ENCODE measurements at regions not wholly inside any gene's neighbourhood (a gene's known extent, or its start where the extent isn't known, plus 50 kb on each side); places are given as distances from the start of the nearest gene placed in this dataset.

- Mint-ChIP-seq H3K27ac (no peak overlapping the region), H3K4me1 (no peaks in the 10 kb centered on the region), H3K9me3 (no peaks in the 10 kb centered on the region), H3K36me3 (ENCODE audit: low read depth) (no peaks in the 10 kb centered on the region), H3K4me3 (no peak overlapping the region), H3K27me3 (ENCODE audit: insufficient read depth) (no peaks in the 10 kb centered on the region)
- Histone ChIP-seq H3K9ac (ENCODE audit: extremely low read depth, low read length, poor library complexity, severe bottlenecking) (no peak overlapping the region), H3K4me3 (ENCODE audit: low read length) (no peak overlapping the region), H3K9me3 (ENCODE audit: control insufficient read depth, low read length) (no peaks in the 10 kb centered on the region), H3K27me3 (ENCODE audit: control insufficient read depth, insufficient read depth, low read length, poor library complexity, severe bottlenecking) (no peaks in the 10 kb centered on the region), H3K4me1 (ENCODE audit: control insufficient read depth, insufficient read depth, low read length) (no peaks in the 10 kb centered on the region), H3K36me3 (ENCODE audit: control insufficient read depth, insufficient read depth, low read length) (no peaks in the 10 kb centered on the region), H3K27ac (ENCODE audit: low read depth, low read length) (no peak overlapping the region)
- 91 to 100% methylated on average over 2 to 7 of the region's 7 CpGs for WGBS, 2 experiments (ENCODE audit: insufficient coverage in 1 of 2, insufficient read length in 1 of 2)
- no peak for DNase-seq
- no peak for TF ChIP-seq CTCF (conservative IDR thresholded peaks at IDR 0.05)
Observed at GRCh38 chr6:3961581-3962215, 112.5 kb downstream of the FAM50B start.

GRCh38 chr6:3962291-3963280 is 113.4 kb downstream of the FAM50B start:
- Histone ChIP-seq H3K4me3 (ENCODE audit: low read length) (no peak overlapping the region), H3K36me3 (ENCODE audit: control insufficient read depth, insufficient read depth, low read length) (no peaks in the 10 kb centered on the region), H3K27me3 (ENCODE audit: control insufficient read depth, insufficient read depth, low read length, poor library complexity, severe bottlenecking) (no peaks in the 10 kb centered on the region), H3K9me3 (ENCODE audit: control insufficient read depth, low read length) (no peaks in the 10 kb centered on the region), H3K9ac (ENCODE audit: extremely low read depth, low read length, poor library complexity, severe bottlenecking) (no peak overlapping the region), H3K27ac (ENCODE audit: low read depth, low read length) (no peak overlapping the region), H3K4me1 (ENCODE audit: control insufficient read depth, insufficient read depth, low read length) (no peaks in the 10 kb centered on the region)
- no peaks in the 10 kb centered on the region for H3K4me1 Mint-ChIP-seq
- WGBS, 2 experiments (ENCODE audit: insufficient coverage in 1 of 2, insufficient read length in 1 of 2) = 91 to 98% methylated on average over 4 to 6 of the region's 7 CpGs
- no peaks in the 10 kb centered on the region for H3K36me3 Mint-ChIP-seq (ENCODE audit: low read depth)
- H3K27ac Mint-ChIP-seq = no peak overlapping the region
- H3K27me3 Mint-ChIP-seq (ENCODE audit: insufficient read depth) = no peaks in the 10 kb centered on the region
- H3K9me3 Mint-ChIP-seq = no peaks in the 10 kb centered on the region
- no peak overlapping the region for H3K4me3 Mint-ChIP-seq
- no peak for DNase-seq
- TF ChIP-seq CTCF (conservative IDR thresholded peaks at IDR 0.05) = no peak

GRCh38 chr6:3963426-3963825 is 114.3 kb downstream of the FAM50B start:
- Histone ChIP-seq H3K27ac (ENCODE audit: low read depth, low read length) (no peak overlapping the region), H3K9me3 (ENCODE audit: control insufficient read depth, low read length) (no peaks in the 10 kb centered on the region), H3K27me3 (ENCODE audit: control insufficient read depth, insufficient read depth, low read length, poor library complexity, severe bottlenecking) (no peaks in the 10 kb centered on the region), H3K4me3 (ENCODE audit: low read length) (no peak overlapping the region), H3K9ac (ENCODE audit: extremely low read depth, low read length, poor library complexity, severe bottlenecking) (no peak overlapping the region), H3K36me3 (ENCODE audit: control insufficient read depth, insufficient read depth, low read length) (no peaks in the 10 kb centered on the region), H3K4me1 (ENCODE audit: control insufficient read depth, insufficient read depth, low read length) (no peaks in the 10 kb centered on the region)
- no peak for DNase-seq
- Mint-ChIP-seq H3K4me3 (no peak overlapping the region), H3K36me3 (ENCODE audit: low read depth) (no peaks in the 10 kb centered on the region), H3K27me3 (ENCODE audit: insufficient read depth) (no peaks in the 10 kb centered on the region), H3K9me3 (no peaks in the 10 kb centered on the region), H3K4me1 (no peaks in the 10 kb centered on the region), H3K27ac (no peak overlapping the region)
- WGBS, 2 experiments (ENCODE audit: insufficient coverage in 1 of 2, insufficient read length in 1 of 2) = 90 to 92% methylated on average over 4 of the region's 4 CpGs
- TF ChIP-seq CTCF (conservative IDR thresholded peaks at IDR 0.05) = no peak
